SK-N-SH treated with all-trans-retinoic acid at 6 μM for 48 hours (cell line): ENCODE measurements at regions not wholly inside any gene's neighbourhood (a gene's known extent, or its start where the extent isn't known, plus 50 kb on each side); places are given as distances from the start of the nearest gene placed in this dataset.

ENCODE experiments used
- ESRRG ChIP-seq: fragments of 250-450 bp; sonication (Bioruptor Pico); IDR thresholded peaks from 2 replicates; pipeline ENCODE4 v1.6.1; 2021; ENCODE audit warnings: mild to moderate bottlenecking
- OSR1 ChIP-seq: fragments of 250-450 bp; sonication (Bioruptor Pico); IDR thresholded peaks from 2 replicates; pipeline ENCODE4 v1.8.0; 2022; ENCODE audit warnings: moderate library complexity, mild to moderate bottlenecking, inconsistent platforms
- PATZ1 ChIP-seq: fragments of 250-450 bp; sonication (Bioruptor Pico); IDR thresholded peaks from 2 replicates; pipeline ENCODE4 v1.8.0; 2020; ENCODE audit warnings: mild to moderate bottlenecking, moderate library complexity, borderline replicate concordance
- SNAI2 ChIP-seq: fragments of 250-450 bp; sonication (Bioruptor Pico); IDR thresholded peaks from 2 replicates; pipeline ENCODE4 v1.5.0; 2020; ENCODE audit warnings: mild to moderate bottlenecking, moderate library complexity
- TOX ChIP-seq: fragments of 250-450 bp; sonication (Bioruptor Pico); IDR thresholded peaks from 2 replicates; pipeline ENCODE4 v1.8.0; 2021; ENCODE audit warnings: mild to moderate bottlenecking, moderate library complexity, borderline replicate concordance
- ZNF70 ChIP-seq: fragments of 450-650 bp; formaldehyde crosslinking; IDR thresholded peaks from 2 replicates; pipeline ENCODE4 v1.5.0; 2020; ENCODE audit warnings: mild to moderate bottlenecking, moderate library complexity
- ZNF8 ChIP-seq: fragments of 450-650 bp; formaldehyde crosslinking; IDR thresholded peaks from 2 replicates; pipeline ENCODE4 v1.5.0; 2020; ENCODE audit warnings: mild to moderate bottlenecking, moderate library complexity

GRCh38 chr2:163119966-163120365 lies 281.4 kb upstream of the KCNH7 start:
- no peak for TF ChIP-seq ZNF70
- no peak for TF ChIP-seq TOX
- TF ChIP-seq ZNF8 (CRISPR knock-in tag) = no peak
- TF ChIP-seq SNAI2 (CRISPR knock-in tag) = no peak
- no peak for TF ChIP-seq ESRRG (CRISPR knock-in tag)
- TF ChIP-seq PATZ1 = no peak
- TF ChIP-seq OSR1 = no peak
